ENCODE measurements at regions not wholly inside any gene's neighbourhood (a gene's known extent, or its start where the extent isn't known, plus 50 kb on each side); places are given as distances from the start of the nearest gene placed in this dataset.
"Not testable (repeated sequence)": the region's sequence is repeated elsewhere in the genome, so short reads cannot be mapped to it uniquely, and the experiment has no call there.

DNA sequence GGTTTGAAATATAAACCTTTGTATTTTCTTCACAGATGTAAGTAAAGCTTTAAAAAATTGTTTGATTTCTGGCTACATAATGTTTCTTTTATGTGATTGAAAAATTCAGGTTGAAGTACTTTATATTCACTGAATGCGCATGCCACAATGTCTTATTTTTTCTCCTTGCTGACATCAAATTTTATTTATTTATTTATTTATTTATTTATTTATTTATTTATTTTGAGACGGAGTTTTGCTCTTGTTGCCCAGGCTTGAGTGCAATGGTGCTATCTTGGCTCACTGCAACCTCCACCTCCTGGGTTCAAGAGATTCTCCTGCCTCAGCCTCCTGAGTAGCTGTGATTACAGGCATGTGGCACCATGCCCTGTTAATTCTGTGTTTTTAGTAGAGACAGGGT lies 2296.5 kb upstream of the PCDH20 start:
- not testable (repeated sequence) for H3K4me3 Mint-ChIP-seq; H3K27ac Mint-ChIP-seq; H3K36me3 Mint-ChIP-seq; DNase-seq; ATAC-seq (replicated peaks); H3K4me1 Mint-ChIP-seq; H3K27me3 Mint-ChIP-seq; H3K9me3 Mint-ChIP-seq

- H3K36me3 Mint-ChIP-seq, result no peaks in the 10 kb centered on the region
- ATAC-seq (replicated peaks) (no peak), DNase-seq (no peak)
- H3K4me3 Mint-ChIP-seq, result no peak overlapping the region
- H3K27ac Mint-ChIP-seq, result no peak overlapping the region
- no peaks in the 10 kb centered on the region for H3K4me1 Mint-ChIP-seq
- peaks cover 0 to 1% of the 10 kb centered on the region in 2 donors for H3K9me3 Mint-ChIP-seq
- H3K27me3 Mint-ChIP-seq, result no peaks in the 10 kb centered on the region
Measured at GRCh38 chr13:63706751-63707150, 2291.1 kb upstream of the PCDH20 start.

DNA sequence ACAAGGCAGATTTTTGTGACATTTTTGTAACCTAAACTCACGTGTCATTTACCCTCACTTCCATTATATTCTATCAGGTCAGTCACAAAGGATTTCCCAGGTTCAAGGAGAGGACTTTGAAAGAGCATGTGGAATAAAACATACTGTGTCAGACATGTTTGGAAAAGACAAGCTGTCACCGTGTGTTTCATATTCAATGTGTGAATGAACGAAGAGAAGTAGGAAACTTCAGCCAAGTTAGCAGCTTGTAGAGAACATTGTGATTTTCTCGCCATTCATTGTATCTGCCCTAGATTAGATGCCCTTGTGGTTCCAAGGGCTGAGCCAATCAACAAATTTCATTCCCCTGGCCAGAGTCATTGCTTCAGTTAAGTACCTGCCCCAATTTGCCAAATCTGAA lies 2288.9 kb upstream of the PCDH20 start:
- H3K9me3 Mint-ChIP-seq, result peaks cover 0 to 4% of the 10 kb centered on the region in 2 donors
- H3K36me3 Mint-ChIP-seq, result no peaks in the 10 kb centered on the region
- DNase-seq, result no peak
- no peak overlapping the region for H3K4me3 Mint-ChIP-seq
- ATAC-seq (replicated peaks), result no peak
- no peaks in the 10 kb centered on the region for H3K27me3 Mint-ChIP-seq
- no peak overlapping the region for H3K27ac Mint-ChIP-seq
- H3K4me1 Mint-ChIP-seq, result no peaks in the 10 kb centered on the region

- ATAC-seq (replicated peaks) (no peak), DNase-seq (no peak)
- no peak overlapping the region for H3K27ac Mint-ChIP-seq
- H3K36me3 Mint-ChIP-seq, result no peaks in the 10 kb centered on the region
- H3K4me1 Mint-ChIP-seq, result no peaks in the 10 kb centered on the region
- peaks cover 0 to 4% of the 10 kb centered on the region in 2 donors for H3K9me3 Mint-ChIP-seq
- H3K4me3 Mint-ChIP-seq, result no peak overlapping the region
- no peaks in the 10 kb centered on the region for H3K27me3 Mint-ChIP-seq
Measured at GRCh38 chr13:63700350-63700749, 2284.7 kb upstream of the PCDH20 start.

DNA sequence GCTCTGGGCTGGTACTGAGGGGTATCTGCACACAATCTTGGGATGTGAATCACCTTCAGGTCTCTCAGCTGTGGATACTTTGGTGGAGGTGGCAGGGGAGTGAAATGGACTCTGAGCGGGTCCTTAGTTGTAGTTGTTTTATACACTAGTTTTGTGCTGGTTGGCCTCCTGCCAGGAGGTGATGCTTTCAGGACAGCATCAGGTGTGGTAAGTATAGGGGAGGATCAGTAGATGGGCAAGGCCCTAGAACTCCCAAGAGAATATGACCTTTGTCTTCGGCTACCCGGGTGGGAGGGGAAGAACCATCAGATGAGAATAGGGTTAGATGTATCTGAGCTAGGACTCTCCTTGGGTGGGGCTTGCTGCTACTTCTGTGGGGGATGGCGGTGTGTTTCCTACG lies 2284.3 kb upstream of the PCDH20 start:
- DNase-seq (no peak), ATAC-seq (replicated peaks) (peak in 1 of 2 donors; percentile 5)
- Mint-ChIP-seq H3K4me1 (no peaks in the 10 kb centered on the region), H3K27ac (no peak overlapping the region), H3K36me3 (no peaks in the 10 kb centered on the region), H3K27me3 (no peaks in the 10 kb centered on the region), H3K9me3 (peaks cover 0 to 4% of the 10 kb centered on the region in 2 donors), H3K4me3 (no peak overlapping the region)

- Mint-ChIP-seq H3K27me3 (no peaks in the 10 kb centered on the region), H3K4me3 (no peak overlapping the region), H3K9me3 (peaks cover 5 to 7% of the 10 kb centered on the region in 2 donors), H3K27ac (no peak overlapping the region), H3K36me3 (no peaks in the 10 kb centered on the region), H3K4me1 (no peaks in the 10 kb centered on the region)
- no peak for DNase-seq
- ATAC-seq (replicated peaks), result no peak
Measured at GRCh38 chr13:63696055-63696454, 2280.4 kb upstream of the PCDH20 start.

DNA sequence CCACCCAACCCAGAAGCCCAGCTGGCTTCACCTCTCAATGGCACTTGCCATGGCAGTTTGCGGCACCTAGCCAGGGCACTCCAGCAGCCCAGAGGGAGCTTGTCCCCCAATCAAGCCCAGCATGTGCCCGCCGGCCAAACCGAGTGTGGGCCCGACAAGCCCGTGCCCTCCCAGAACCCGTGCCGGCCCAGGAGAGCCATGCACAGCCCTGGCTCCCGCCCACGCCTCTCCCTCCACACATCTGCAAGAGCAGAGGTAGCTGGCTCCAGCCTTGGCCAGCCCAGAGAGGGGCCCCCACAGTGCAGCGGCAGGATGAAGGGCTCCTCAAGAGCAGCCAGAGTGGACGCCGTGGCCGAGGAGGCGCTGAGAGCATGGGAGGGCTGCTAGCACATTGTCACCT lies 2278.0 kb upstream of the PCDH20 start:
- H3K27ac Mint-ChIP-seq, result no peak overlapping the region
- H3K36me3 Mint-ChIP-seq, result no peaks in the 10 kb centered on the region
- no peaks in the 10 kb centered on the region for H3K4me1 Mint-ChIP-seq
- DNase-seq, result no peak
- peaks cover 4 to 5% of the 10 kb centered on the region in 2 donors for H3K9me3 Mint-ChIP-seq
- ATAC-seq (replicated peaks), result no peak
- H3K4me3 Mint-ChIP-seq, result no peak overlapping the region
- no peaks in the 10 kb centered on the region for H3K27me3 Mint-ChIP-seq

GRCh38 chr13:63691474-63691873 lies 2275.8 kb upstream of the PCDH20 start:
- Mint-ChIP-seq H3K4me1 (no peaks in the 10 kb centered on the region), H3K27ac (no peak overlapping the region), H3K36me3 (no peaks in the 10 kb centered on the region), H3K9me3 (peaks cover 4 to 10% of the 10 kb centered on the region in 2 donors), H3K4me3 (no peak overlapping the region), H3K27me3 (no peaks in the 10 kb centered on the region)
- DNase-seq (no peak), ATAC-seq (replicated peaks) (no peak)

DNA sequence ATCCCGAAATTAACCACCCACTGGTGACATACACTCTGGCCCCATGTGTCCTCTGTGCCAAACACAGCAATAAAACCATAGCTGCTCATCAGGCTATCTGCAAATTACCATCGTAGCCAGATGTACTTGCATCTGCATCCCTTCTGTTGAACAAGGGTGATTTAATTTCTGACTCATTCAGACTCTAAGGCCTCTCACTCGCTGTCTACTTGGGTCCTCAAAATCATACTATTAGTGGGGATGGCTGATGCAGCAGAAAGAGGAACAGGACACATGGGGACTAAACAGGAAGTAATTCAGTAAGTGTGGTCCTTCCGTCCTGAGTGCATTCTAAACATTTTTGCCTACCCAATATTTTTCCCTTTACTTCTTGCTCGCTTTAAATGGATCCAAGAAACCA lies 2275.0 kb upstream of the PCDH20 start:
- Mint-ChIP-seq H3K4me3 (no peak overlapping the region), H3K9me3 (peaks cover 4 to 10% of the 10 kb centered on the region in 2 donors), H3K27me3 (no peaks in the 10 kb centered on the region), H3K4me1 (no peaks in the 10 kb centered on the region), H3K27ac (no peak overlapping the region), H3K36me3 (no peaks in the 10 kb centered on the region)
- DNase-seq, result no peak
- ATAC-seq (replicated peaks), result no peak

GRCh38 chr13:63684822-63685221 lies 2269.2 kb upstream of the PCDH20 start:
- ATAC-seq (replicated peaks) (no peak), DNase-seq (no peak)
- H3K9me3 Mint-ChIP-seq, result peaks cover 9% of the 10 kb centered on the region in 2 donors
- no peaks in the 10 kb centered on the region for H3K4me1 Mint-ChIP-seq
- H3K36me3 Mint-ChIP-seq, result no peaks in the 10 kb centered on the region
- H3K27ac Mint-ChIP-seq, result no peak overlapping the region
- no peak overlapping the region for H3K4me3 Mint-ChIP-seq
- no peaks in the 10 kb centered on the region for H3K27me3 Mint-ChIP-seq

GRCh38 chr13:63680704-63681103 lies 2265.1 kb upstream of the PCDH20 start:
- Mint-ChIP-seq H3K36me3 (no peaks in the 10 kb centered on the region), H3K27me3 (no peaks in the 10 kb centered on the region), H3K9me3 (peaks cover 4 to 9% of the 10 kb centered on the region in 2 donors), H3K4me1 (no peaks in the 10 kb centered on the region), H3K4me3 (no peak overlapping the region), H3K27ac (no peak overlapping the region)
- DNase-seq (no peak), ATAC-seq (replicated peaks) (no peak)

- no peaks in the 10 kb centered on the region for H3K9me3 Mint-ChIP-seq
- H3K4me1 Mint-ChIP-seq, result no peaks in the 10 kb centered on the region
- ATAC-seq (replicated peaks) (no peak), DNase-seq (no peak)
- no peak overlapping the region for H3K4me3 Mint-ChIP-seq
- no peaks in the 10 kb centered on the region for H3K36me3 Mint-ChIP-seq
- no peak overlapping the region for H3K27ac Mint-ChIP-seq
- H3K27me3 Mint-ChIP-seq, result no peaks in the 10 kb centered on the region
Measured at GRCh38 chr13:63671296-63671695, 2255.6 kb upstream of the PCDH20 start.

- H3K4me1 Mint-ChIP-seq, result no peaks in the 10 kb centered on the region
- no peaks in the 10 kb centered on the region for H3K36me3 Mint-ChIP-seq
- H3K9me3 Mint-ChIP-seq, result peaks cover 0 to 8% of the 10 kb centered on the region in 2 donors
- no peak for DNase-seq
- no peak overlapping the region for H3K27ac Mint-ChIP-seq
- H3K4me3 Mint-ChIP-seq, result no peak overlapping the region
- no peak for ATAC-seq (replicated peaks)
- H3K27me3 Mint-ChIP-seq, result no peaks in the 10 kb centered on the region
Measured at GRCh38 chr13:63651394-63651793, 2235.7 kb upstream of the PCDH20 start.

- Mint-ChIP-seq H3K27ac (no peak overlapping the region), H3K4me1 (no peaks in the 10 kb centered on the region), H3K9me3 (no peaks in the 10 kb centered on the region), H3K27me3 (no peaks in the 10 kb centered on the region), H3K4me3 (no peak overlapping the region), H3K36me3 (no peaks in the 10 kb centered on the region)
- ATAC-seq (replicated peaks) (no peak), DNase-seq (no peak)
Measured at GRCh38 chr13:63643543-63643942, 2227.9 kb upstream of the PCDH20 start.

DNA sequence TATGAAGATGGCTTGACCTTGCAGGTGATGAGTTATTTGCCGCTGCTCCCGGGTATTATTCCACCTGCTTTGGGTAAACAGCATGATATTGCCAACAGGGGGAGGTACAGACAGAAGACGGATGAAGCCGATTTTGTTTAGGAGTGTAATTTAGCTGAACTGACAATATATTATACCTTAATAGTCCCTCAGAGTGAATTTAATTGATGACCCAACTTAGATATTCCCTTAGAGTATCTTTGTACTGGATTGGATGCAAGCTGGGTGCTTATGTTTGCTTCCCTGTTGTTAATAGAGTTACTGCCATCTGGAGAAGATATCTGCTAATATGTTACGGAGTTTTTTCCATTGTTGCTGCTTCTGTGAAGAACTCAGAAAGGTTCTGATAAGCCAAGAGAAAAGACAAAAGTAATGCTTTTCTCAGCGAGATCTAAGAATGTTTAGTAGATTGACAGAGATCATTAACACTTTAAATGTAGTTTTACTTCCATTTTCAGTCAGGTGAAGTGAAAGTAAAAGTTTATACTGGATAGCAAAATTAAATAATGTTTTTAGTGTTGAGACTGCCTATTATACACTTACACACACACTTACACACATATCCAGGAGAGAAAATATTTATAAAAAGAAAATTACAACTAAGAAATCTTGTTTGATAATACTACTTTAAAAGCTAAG lies 2220.8 kb upstream of the PCDH20 start:
- ATAC-seq (replicated peaks), result peak; percentile 48 to 58
- Mint-ChIP-seq H3K27ac (peak overlapping the region; percentile 72), H3K4me3 (peak overlapping the region; percentile 82 to 83), H3K4me1 (no peaks in the 10 kb centered on the region), H3K27me3 (no peaks in the 10 kb centered on the region), H3K9me3 (no peaks in the 10 kb centered on the region), H3K36me3 (no peaks in the 10 kb centered on the region)
- no peak for DNase-seq

DNA sequence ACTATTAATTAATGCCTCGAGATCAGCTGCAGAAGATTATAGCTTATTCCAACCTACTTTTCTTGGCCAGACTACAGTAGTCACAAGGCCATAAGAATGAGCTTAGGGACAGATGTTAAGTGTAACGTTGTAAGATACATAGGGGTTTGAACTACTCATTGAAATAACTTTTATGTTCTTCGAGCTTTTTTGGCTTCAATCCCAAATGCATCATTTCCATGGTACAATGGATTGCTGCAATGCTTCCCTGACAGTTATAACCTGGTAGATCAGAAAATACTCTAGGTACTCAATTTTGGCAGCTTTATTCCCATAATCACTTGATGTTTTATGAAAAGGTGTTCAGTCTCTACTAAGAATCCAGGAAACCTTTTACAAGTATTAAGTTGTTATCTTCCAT lies 2216.7 kb upstream of the PCDH20 start:
- no peak for ATAC-seq (replicated peaks)

More for the DNA sequence above, 2216.7 kb upstream of the PCDH20 start:
- H3K9me3 Mint-ChIP-seq, result no peaks in the 10 kb centered on the region
- DNase-seq, result no peak
- H3K4me3 Mint-ChIP-seq, result no peak overlapping the region
- H3K27me3 Mint-ChIP-seq, result no peaks in the 10 kb centered on the region
- no peak overlapping the region for H3K27ac Mint-ChIP-seq
- no peaks in the 10 kb centered on the region for H3K4me1 Mint-ChIP-seq
- H3K36me3 Mint-ChIP-seq, result no peaks in the 10 kb centered on the region
